SK-MEL-5 (cell line): ENCODE measurements at regions not wholly inside any gene's neighbourhood (a gene's known extent, or its start where the extent isn't known, plus 50 kb on each side); places are given as distances from the start of the nearest gene placed in this dataset.
"Not testable (repeated sequence)": the region's sequence is repeated elsewhere in the genome, so short reads cannot be mapped to it uniquely, and the experiment has no call there.

Experiments
- DNase-seq: peaks from one replicate; pipeline ENCODE4 v3.0.0-alpha.2; 2016; ENCODE audit warnings: low read depth, low spot score
- in situ Hi-C: cut with HindIII; loops from 2 replicates; pipeline ENCODE4 v1.10.0; 2016; ENCODE audit warnings: low sequenced_read_pairs, high pct_unique_total_duplicates, low pct_unique_long_range_greater_than_20kb

- DNase-seq = no peak
- in situ Hi-C loops = no loop called here
Measured at GRCh38 chr21:19048098-19048672, 644.6 kb upstream of the TMPRSS15 start.

- DNase-seq = peak; percentile 4
- in situ Hi-C loops = no loop called here
Measured at GRCh38 chr21:19049567-19049966, 646.0 kb upstream of the TMPRSS15 start.

GRCh38 chr21:19065164-19065563, 661.6 kb upstream of the TMPRSS15 start:
- no peak for DNase-seq
- in situ Hi-C loops = no loop called here

GRCh38 chr21:19076031-19076430, 672.4 kb upstream of the TMPRSS15 start:
- in situ Hi-C loops = no loop called here
- DNase-seq = no peak

- DNase-seq = no peak
- in situ Hi-C loops = no loop called here
Measured at GRCh38 chr21:19109694-19110093, 706.1 kb upstream of the TMPRSS15 start.

GRCh38 chr21:19119259-19119658, 715.7 kb upstream of the TMPRSS15 start:
- DNase-seq, in situ Hi-C loops: not testable (repeated sequence)

GRCh38 chr21:19120591-19120990, 717.0 kb upstream of the TMPRSS15 start:
- in situ Hi-C loops = no loop called here
- no peak for DNase-seq

- in situ Hi-C loops = no loop called here
- no peak for DNase-seq
Measured at GRCh38 chr21:19122356-19122755, 718.8 kb upstream of the TMPRSS15 start.

GRCh38 chr21:19123053-19123452, 719.5 kb upstream of the TMPRSS15 start:
- in situ Hi-C loops = no loop called here
- DNase-seq = no peak

- DNase-seq = no peak
- in situ Hi-C loops = no loop called here
Measured at GRCh38 chr21:19123525-19123924, 719.9 kb upstream of the TMPRSS15 start.

GRCh38 chr21:19124691-19125090, 721.1 kb upstream of the TMPRSS15 start:
- in situ Hi-C loops = no loop called here
- no peak for DNase-seq

GRCh38 chr21:19130379-19131028, 726.9 kb upstream of the TMPRSS15 start:
- DNase-seq = no peak
- in situ Hi-C loops = no loop called here

GRCh38 chr21:19141511-19141910, 737.9 kb upstream of the TMPRSS15 start:
- in situ Hi-C loops = no loop called here
- DNase-seq = no peak

- in situ Hi-C loops = no loop called here
- no peak for DNase-seq
Measured at GRCh38 chr21:19145682-19146293, 742.2 kb upstream of the TMPRSS15 start.

- in situ Hi-C loops = no loop called here
- no peak for DNase-seq
Measured at GRCh38 chr21:19148056-19148455, 744.5 kb upstream of the TMPRSS15 start.

- in situ Hi-C loops = no loop called here
- no peak for DNase-seq
Measured at GRCh38 chr21:19171585-19171984, 768.0 kb upstream of the TMPRSS15 start.

GRCh38 chr21:19181604-19182140, 778.1 kb upstream of the TMPRSS15 start:
- no peak for DNase-seq
- in situ Hi-C loops = no loop called here

GRCh38 chr21:19197950-19198349, 794.4 kb upstream of the TMPRSS15 start:
- in situ Hi-C loops = no loop called here
- DNase-seq = no peak

- in situ Hi-C loops = no loop called here
- no peak for DNase-seq
Measured at GRCh38 chr21:19198801-19199200, 795.2 kb upstream of the TMPRSS15 start.
